Tibial nerve (tissue), 4 donors: ENCODE measurements at regions not wholly inside any gene's neighbourhood (a gene's known extent, or its start where the extent isn't known, plus 50 kb on each side); places are given as distances from the start of the nearest gene placed in this dataset.

Experiments
- DNase-seq, 2 donors: peaks; one replicate each; pipeline ENCODE4 v3.0.0-alpha.2; 2019; ENCODE audit warnings: low spot score in 2 of 2
- H3K27ac ChIP-seq, 4 donors: fragments of 200-600 bp; sonication (generic) in 3 of 4; one replicate each; pipeline ENCODE4 v1.5.1; 2017 to 2019; ENCODE audit warnings: mild to moderate bottlenecking in 1 of 4
- H3K27me3 ChIP-seq, 2 donors: fragments of 200-600 bp; sonication (generic) in 1 of 2; one replicate each; pipeline versions ENCODE4 v1.5.1 to v1.6.0; 2017 to 2019
- H3K36me3 ChIP-seq, 3 donors: fragments of 200-600 bp; sonication (generic); one replicate each; pipeline ENCODE4 v1.5.1; 2018 to 2019
- H3K4me1 ChIP-seq, 4 donors: fragments of 200-600 bp; sonication (generic) in 3 of 4; one replicate each; pipeline ENCODE4 v1.5.1; 2017 to 2019
- H3K4me3 ChIP-seq, 4 donors: fragments of 200-600 bp; sonication (generic) in 3 of 4; one replicate each; pipeline ENCODE4 v1.5.1; 2017 to 2019; ENCODE audit warnings: mild to moderate bottlenecking in 1 of 4, moderate library complexity in 1 of 4
- H3K9me3 ChIP-seq, 4 donors: fragments of 200-600 bp; sonication (generic) in 3 of 4; one replicate each; pipeline ENCODE4 v1.5.1; 2017 to 2019
- CTCF ChIP-seq, 5 experiments: fragments of 200-600 bp in 3 of 5; fragments of 450-650 bp in 2 of 5; sonication (generic) in 3 of 5; IDR thresholded peaks; one replicate each; pipeline ENCODE4 v1.5.1; 2016 to 2019; ENCODE audit warnings: antibody characterized with exemption in 5 of 5, mild to moderate bottlenecking in 3 of 5, moderate library complexity in 2 of 5
- EP300 ChIP-seq, 2 donors: sonication (generic); formaldehyde crosslinking; IDR thresholded peaks; one replicate each; pipeline ENCODE4 v1.6.1; 2017; ENCODE audit warnings: antibody characterized with exemption in 2 of 2, mild to moderate bottlenecking in 1 of 2
- POLR2A ChIP-seq, 2 donors: fragments of 450-650 bp; IDR thresholded peaks; one replicate each; pipeline ENCODE4 v1.6.1; 2017; ENCODE audit warnings: antibody characterized with exemption in 2 of 2, mild to moderate bottlenecking in 2 of 2, moderate library complexity in 2 of 2
- WGBS, 2 donors: methylation state at CpG; one replicate each; pipeline ENCODE4 v1.1.5; 2018; 5-methylcytosine and 5-hydroxymethylcytosine counted together

- Histone ChIP-seq H3K36me3 (no peaks in the 10 kb centered on the region), H3K4me3 (no peak overlapping the region), H3K4me1 (no peaks in the 10 kb centered on the region), H3K27ac (no peak overlapping the region), H3K9me3 (peaks cover 0 to 4% (median 0%) of the 10 kb centered on the region in 4 donors), H3K27me3 (no peaks in the 10 kb centered on the region)
- 61 to 65% methylated on average over 2 of the region's 2 CpGs for WGBS, 2 donors
- TF ChIP-seq EP300 (IDR thresholded peaks at IDR 0.05) (no peak), CTCF (IDR thresholded peaks at IDR 0.05) (no peak), POLR2A (IDR thresholded peaks at IDR 0.05) (no peak)
- no peak for DNase-seq
These were observed 74.4 kb upstream of the SOD3 start for GRCh38 chr4:24720979-24721378.

GRCh38 chr4:24722026-24722568, 73.3 kb upstream of the SOD3 start:
- Histone ChIP-seq H3K27ac (no peak overlapping the region), H3K4me1 (no peaks in the 10 kb centered on the region), H3K9me3 (no peaks in the 10 kb centered on the region), H3K27me3 (no peaks in the 10 kb centered on the region), H3K4me3 (no peak overlapping the region), H3K36me3 (no peaks in the 10 kb centered on the region)
- WGBS, 2 donors = 90 to 93% methylated on average over 4 of the region's 4 CpGs
- DNase-seq = no peak
- TF ChIP-seq EP300 (IDR thresholded peaks at IDR 0.05) (no peak), POLR2A (IDR thresholded peaks at IDR 0.05) (no peak), CTCF (IDR thresholded peaks at IDR 0.05) (no peak)

- Histone ChIP-seq H3K4me3 (no peak overlapping the region), H3K4me1 (peaks cover 0 to 4% (median 0%) of the 10 kb centered on the region in 4 donors), H3K27me3 (no peaks in the 10 kb centered on the region), H3K9me3 (no peaks in the 10 kb centered on the region), H3K36me3 (no peaks in the 10 kb centered on the region), H3K27ac (no peak overlapping the region)
- no peak for DNase-seq
- 52 to 53% methylated on average over 13 of the region's 13 CpGs for WGBS, 2 donors
- no peak for TF ChIP-seq CTCF (IDR thresholded peaks at IDR 0.05)
- TF ChIP-seq POLR2A (IDR thresholded peaks at IDR 0.05) = no peak
- TF ChIP-seq EP300 (IDR thresholded peaks at IDR 0.05) = no peak
These were observed 67.8 kb upstream of the SOD3 start for GRCh38 chr4:24727390-24728224.

GRCh38 chr4:24729119-24729730, 66.1 kb upstream of the SOD3 start:
- H3K9me3 ChIP-seq = no peaks in the 10 kb centered on the region
- no peaks in the 10 kb centered on the region for H3K36me3 ChIP-seq
- H3K4me3 ChIP-seq = no peak overlapping the region
- H3K27ac ChIP-seq = no peak overlapping the region
- no peaks in the 10 kb centered on the region for H3K27me3 ChIP-seq
- DNase-seq = no peak
- TF ChIP-seq POLR2A (IDR thresholded peaks at IDR 0.05) (no peak), EP300 (IDR thresholded peaks at IDR 0.05) (no peak), CTCF (IDR thresholded peaks at IDR 0.05) (no peak)
- peaks cover 0 to 7% (median 2%) of the 10 kb centered on the region in 4 donors for H3K4me1 ChIP-seq
- 74 to 76% methylated on average over 6 of the region's 6 CpGs for WGBS, 2 donors
